HepG2 (cell line): ENCODE measurements at regions not wholly inside any gene's neighbourhood (a gene's known extent, or its start where the extent isn't known, plus 50 kb on each side); places are given as distances from the start of the nearest gene placed in this dataset.

Experiments
- ELF3 ChIP-seq: IDR thresholded peaks from 2 replicates; pipeline ENCODE4 v1.6.1; 2016; ENCODE audit warnings: missing genetic modification reagents, missing compliant biosample characterization
- HDAC1 ChIP-seq: sonication (generic); formaldehyde crosslinking; IDR thresholded peaks from 2 replicates; pipeline ENCODE4 v1.5.1; 2020; ENCODE audit warnings: mild to moderate bottlenecking, missing genetic modification reagents
- KLF15 ChIP-seq: sonication (generic); formaldehyde crosslinking; IDR thresholded peaks from 2 replicates; pipeline ENCODE4 v1.8.1; 2023; ENCODE audit warnings: borderline replicate concordance, mild to moderate bottlenecking, inconsistent platforms, missing genetic modification reagents, mixed read lengths
- MED13 ChIP-seq: sonication (generic); formaldehyde crosslinking; IDR thresholded peaks from 2 replicates; pipeline ENCODE4 v1.5.0; 2020; ENCODE audit warnings: missing genetic modification reagents
- NBN ChIP-seq: fragments of 450-650 bp; conservative IDR thresholded peaks from 2 replicates; pipeline ENCODE4 v1.6.1; 2017
- RXRB ChIP-seq: IDR thresholded peaks from 2 replicates; pipeline ENCODE4 v1.6.1; 2016; ENCODE audit warnings: borderline replicate concordance, missing genetic modification reagents, missing compliant biosample characterization
- SALL1 ChIP-seq: sonication (generic); formaldehyde crosslinking; IDR thresholded peaks from 2 replicates; pipeline ENCODE4 v1.8.0; 2022; ENCODE audit warnings: mild to moderate bottlenecking, missing genetic modification reagents
- SSRP1 ChIP-seq: IDR thresholded peaks from 2 replicates; pipeline ENCODE4 v1.6.1; 2016; ENCODE audit warnings: control low read depth
- TCF7 ChIP-seq: sonication (generic); IDR thresholded peaks from 2 replicates; pipeline ENCODE4 v1.6.1; 2016; ENCODE audit warnings: antibody characterized with exemption, low read depth
- THAP9 ChIP-seq: sonication (generic); formaldehyde crosslinking; IDR thresholded peaks from 2 replicates; pipeline ENCODE4; 2020; ENCODE audit warnings: missing genetic modification reagents, mild to moderate bottlenecking, borderline replicate concordance
- ZFP41 ChIP-seq: sonication (generic); formaldehyde crosslinking; IDR thresholded peaks from 2 replicates; pipeline ENCODE4 v1.4.0; 2020; ENCODE audit warnings: mild to moderate bottlenecking, missing genetic modification reagents, borderline replicate concordance
- ZKSCAN1 ChIP-seq: fragments of 150-350 bp; IDR thresholded peaks from 2 replicates; pipeline ENCODE4 v1.6.1; 2014; ENCODE audit warnings: low read length
- ZNF282 ChIP-seq: fragments of 450-650 bp; IDR thresholded peaks from 2 replicates; pipeline ENCODE4 v1.6.1; 2018; ENCODE audit not compliant: partially characterized antibody
- ZNF326 ChIP-seq: sonication (generic); formaldehyde crosslinking; IDR thresholded peaks from 2 replicates; pipeline ENCODE4 v1.4.0; 2020; ENCODE audit warnings: missing genetic modification reagents, borderline replicate concordance
- ZNF552 ChIP-seq: sonication (generic); formaldehyde crosslinking; IDR thresholded peaks from 2 replicates; pipeline ENCODE4 v1.9.0; 2022; ENCODE audit warnings: missing genetic modification reagents, mild to moderate bottlenecking, borderline replicate concordance
- ZNF704 ChIP-seq: sonication (generic); formaldehyde crosslinking; IDR thresholded peaks from 2 replicates; pipeline ENCODE4 v1.8.1; 2023; ENCODE audit warnings: mild to moderate bottlenecking, inconsistent platforms, moderate library complexity, missing genetic modification reagents, borderline replicate concordance
- ZNF720 ChIP-seq: sonication (generic); formaldehyde crosslinking; IDR thresholded peaks from 2 replicates; pipeline ENCODE4 v1.4.0; 2020; ENCODE audit warnings: missing genetic modification reagents
- ZNF737 ChIP-seq: sonication (generic); formaldehyde crosslinking; IDR thresholded peaks from 2 replicates; pipeline ENCODE4 v1.5.0; 2020; ENCODE audit warnings: missing genetic modification reagents, mild to moderate bottlenecking, borderline replicate concordance
- ZNF879 ChIP-seq: sonication (generic); formaldehyde crosslinking; IDR thresholded peaks from 2 replicates; pipeline ENCODE4 v1.8.1; 2023; ENCODE audit warnings: missing genetic modification reagents
- TF ChIP-seq, protein P1 (sequence below): sonication (generic); formaldehyde crosslinking; IDR thresholded peaks from 2 replicates; pipeline ENCODE4 v1.8.0; 2022; ENCODE audit warnings: missing genetic modification reagents, mild to moderate bottlenecking, moderate library complexity, borderline replicate concordance
- TF ChIP-seq, protein P2 (sequence below): fragments of 450-650 bp; IDR thresholded peaks from 2 replicates; pipeline ENCODE4 v1.6.1; 2017

DNA sequence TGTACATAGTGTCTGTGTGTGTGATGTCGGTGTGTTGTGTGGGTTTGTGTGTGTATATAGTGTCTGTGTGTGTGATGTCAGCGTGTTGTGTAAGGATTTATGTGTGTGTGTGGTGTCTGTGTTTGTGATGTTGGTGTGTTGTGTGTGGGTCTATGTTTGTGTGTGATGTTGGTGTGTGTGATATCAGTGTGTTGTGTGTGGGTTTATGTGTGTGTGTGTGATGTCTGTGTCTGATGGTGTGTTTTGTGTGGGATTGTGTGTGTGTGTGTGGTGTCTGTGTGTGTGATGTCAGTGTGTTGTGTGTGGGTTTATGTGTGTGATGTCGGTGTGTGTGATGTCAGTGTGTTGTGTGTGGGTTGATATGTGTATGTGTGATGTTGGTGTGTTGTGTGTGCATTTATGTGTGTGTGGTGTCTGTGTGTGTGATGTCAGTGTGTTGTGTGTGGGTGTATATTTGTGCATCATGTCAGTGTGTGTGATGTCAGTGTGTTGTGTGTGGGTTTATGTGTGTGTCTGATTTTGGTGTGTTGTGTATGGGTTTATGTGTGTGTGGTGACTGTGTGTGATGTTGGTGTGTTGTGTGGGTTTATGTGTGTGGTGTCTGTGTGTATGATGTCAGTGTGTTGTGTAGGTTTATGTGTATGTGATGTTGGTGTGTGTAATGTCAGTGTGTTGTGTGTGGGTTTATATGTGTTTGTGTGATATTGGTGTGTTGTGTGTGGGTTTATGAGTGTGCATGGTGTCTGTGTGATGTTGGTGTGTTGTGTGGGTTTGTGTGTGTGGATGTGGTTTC is 102.4 kb upstream of the CD93 start (continued):
- no peak for TF ChIP-seq KLF15 (CRISPR knock-in tag)
- TF ChIP-seq SALL1 = no peak
- TF ChIP-seq ZNF282 = peak; percentile 73
- TF ChIP-seq ELF3 (CRISPR knock-in tag) = no peak
- TF ChIP-seq SSRP1 (CRISPR knock-in tag) = no peak
- no peak for TF ChIP-seq ZNF720 (CRISPR knock-in tag)
- TF ChIP-seq ZNF737 (CRISPR knock-in tag) = no peak
- TF ChIP-seq NBN = peak; percentile 85; the same call in 1 of the 2 replicates
- TF ChIP-seq TCF7 = no peak
- no peak for TF ChIP-seq ZNF704 (CRISPR knock-in tag)
- TF ChIP-seq MED13 (CRISPR knock-in tag) = no peak
- no peak for TF ChIP-seq ZNF552 (CRISPR knock-in tag)
- no peak for TF ChIP-seq RXRB (CRISPR knock-in tag)
- TF ChIP-seq THAP9 = no peak
- TF ChIP-seq ZNF326 (CRISPR knock-in tag) = no peak
- TF ChIP-seq ZKSCAN1 = no peak
- TF ChIP-seq, protein P1, sequence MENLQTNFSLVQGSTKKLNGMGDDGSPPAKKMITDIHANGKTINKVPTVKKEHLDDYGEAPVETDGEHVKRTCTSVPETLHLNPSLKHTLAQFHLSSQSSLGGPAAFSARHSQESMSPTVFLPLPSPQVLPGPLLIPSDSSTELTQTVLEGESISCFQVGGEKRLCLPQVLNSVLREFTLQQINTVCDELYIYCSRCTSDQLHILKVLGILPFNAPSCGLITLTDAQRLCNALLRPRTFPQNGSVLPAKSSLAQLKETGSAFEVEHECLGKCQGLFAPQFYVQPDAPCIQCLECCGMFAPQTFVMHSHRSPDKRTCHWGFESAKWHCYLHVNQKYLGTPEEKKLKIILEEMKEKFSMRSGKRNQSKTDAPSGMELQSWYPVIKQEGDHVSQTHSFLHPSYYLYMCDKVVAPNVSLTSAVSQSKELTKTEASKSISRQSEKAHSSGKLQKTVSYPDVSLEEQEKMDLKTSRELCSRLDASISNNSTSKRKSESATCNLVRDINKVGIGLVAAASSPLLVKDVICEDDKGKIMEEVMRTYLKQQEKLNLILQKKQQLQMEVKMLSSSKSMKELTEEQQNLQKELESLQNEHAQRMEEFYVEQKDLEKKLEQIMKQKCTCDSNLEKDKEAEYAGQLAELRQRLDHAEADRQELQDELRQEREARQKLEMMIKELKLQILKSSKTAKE (CRISPR knock-in tag) = peak; percentile 37; the same call in 1 of the 2 replicates
- TF ChIP-seq HDAC1 (CRISPR knock-in tag) = no peak
- TF ChIP-seq ZNF879 (CRISPR knock-in tag) = no peak
- TF ChIP-seq, protein P2, sequence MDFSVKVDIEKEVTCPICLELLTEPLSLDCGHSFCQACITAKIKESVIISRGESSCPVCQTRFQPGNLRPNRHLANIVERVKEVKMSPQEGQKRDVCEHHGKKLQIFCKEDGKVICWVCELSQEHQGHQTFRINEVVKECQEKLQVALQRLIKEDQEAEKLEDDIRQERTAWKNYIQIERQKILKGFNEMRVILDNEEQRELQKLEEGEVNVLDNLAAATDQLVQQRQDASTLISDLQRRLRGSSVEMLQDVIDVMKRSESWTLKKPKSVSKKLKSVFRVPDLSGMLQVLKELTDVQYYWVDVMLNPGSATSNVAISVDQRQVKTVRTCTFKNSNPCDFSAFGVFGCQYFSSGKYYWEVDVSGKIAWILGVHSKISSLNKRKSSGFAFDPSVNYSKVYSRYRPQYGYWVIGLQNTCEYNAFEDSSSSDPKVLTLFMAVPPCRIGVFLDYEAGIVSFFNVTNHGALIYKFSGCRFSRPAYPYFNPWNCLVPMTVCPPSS = peak; percentile 70
- no peak for TF ChIP-seq ZFP41 (CRISPR knock-in tag)
